DOHH2 (cell line): ENCODE measurements at regions not wholly inside any gene's neighbourhood (a gene's known extent, or its start where the extent isn't known, plus 50 kb on each side); places are given as distances from the start of the nearest gene placed in this dataset.

ENCODE experiments used
- CTCF ChIP-seq: fragments of 200-600 bp; sonication (generic); IDR thresholded peaks from one replicate; pipeline ENCODE4 v1.5.1; 2014; ENCODE audit warnings: antibody characterized with exemption, mild to moderate bottlenecking, low read depth, low read length; ENCODE audit not compliant: poor library complexity, severe bottlenecking
- EZH2phosphoT487 ChIP-seq: fragments of 200-600 bp; sonication (generic); IDR thresholded peaks from 2 replicates; pipeline ENCODE4 v1.6.1; 2017; ENCODE audit warnings: borderline replicate concordance, mild to moderate bottlenecking, antibody characterized with exemption, low read length, moderate library complexity, mixed read lengths

GRCh38 chr9:90325913-90326653 lies 316.5 kb downstream of the DIRAS2 start:
- TF ChIP-seq CTCF: no peak
- no peak for TF ChIP-seq EZH2phosphoT487
